ENCODE measurements at regions not wholly inside any gene's neighbourhood (a gene's known extent, or its start where the extent isn't known, plus 50 kb on each side); places are given as distances from the start of the nearest gene placed in this dataset.
"Not testable (repeated sequence)": the region's sequence is repeated elsewhere in the genome, so short reads cannot be mapped to it uniquely, and the experiment has no call there.

DNA sequence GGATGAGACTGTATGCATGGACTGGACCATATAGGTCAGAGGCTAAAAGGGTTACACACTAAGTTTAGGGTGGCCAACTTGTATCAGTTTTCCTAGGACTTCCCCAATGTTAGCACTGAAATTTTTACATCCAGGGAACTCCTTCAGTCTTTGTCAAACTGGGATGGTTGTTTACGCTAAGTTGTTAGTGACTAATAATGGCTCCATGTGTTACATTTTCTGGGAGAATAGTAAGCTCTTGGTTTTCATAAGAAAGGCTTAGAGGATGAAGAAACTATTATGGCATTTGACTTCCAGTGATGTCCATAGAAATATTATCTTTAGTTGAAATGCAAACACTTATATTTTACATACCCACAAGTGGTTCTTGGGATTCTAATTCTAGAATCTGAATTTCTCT, 57.9 kb upstream of the ST3GAL6 start:
- no peak for DNase-seq (ENCODE audit: low spot score)

DNA sequence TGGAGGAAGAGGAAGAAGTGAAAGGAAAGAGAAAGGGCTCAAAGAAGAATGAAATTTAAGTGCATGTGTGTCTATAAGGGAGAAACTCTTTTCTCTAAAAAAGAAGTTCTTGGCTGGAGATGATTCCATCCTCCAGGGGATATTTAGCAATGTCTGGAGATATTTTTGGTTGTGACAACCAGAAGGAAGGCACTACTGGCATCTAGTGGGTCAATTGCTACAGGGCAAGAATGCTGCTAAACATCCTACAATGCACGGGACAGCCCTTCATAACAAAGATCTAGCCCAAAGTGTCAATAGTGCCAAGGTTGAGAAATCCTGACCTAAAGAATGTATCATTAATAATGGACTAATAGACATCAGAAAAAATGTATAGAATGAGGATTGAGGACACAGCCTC, 57.4 kb upstream of the ST3GAL6 start:
- DNase-seq (ENCODE audit: low spot score): no peak

GRCh38 chr3:98708681-98709080, 54.5 kb upstream of the ST3GAL6 start:
- not testable (repeated sequence) for DNase-seq (ENCODE audit: low spot score)

DNA sequence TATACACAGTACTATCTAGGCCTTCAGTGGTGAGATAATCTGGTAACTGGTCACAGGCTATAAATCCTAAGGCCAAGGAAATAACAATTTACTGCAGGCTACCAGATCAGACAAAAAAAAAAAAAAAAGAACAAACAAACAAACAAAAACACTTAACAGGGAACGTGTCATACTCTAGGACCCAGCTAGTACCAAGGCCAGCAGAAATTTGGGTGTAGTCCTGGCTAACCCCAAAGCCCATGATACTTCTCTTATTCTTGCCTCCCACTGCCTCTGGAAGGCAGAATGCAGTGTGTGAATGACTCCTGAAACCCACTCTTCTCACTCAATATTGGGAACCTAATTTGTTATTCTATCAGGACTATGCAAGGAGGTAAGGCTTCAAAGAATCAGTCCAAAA, 53.7 kb upstream of the ST3GAL6 start:
- no peak for DNase-seq (ENCODE audit: low spot score)

DNA sequence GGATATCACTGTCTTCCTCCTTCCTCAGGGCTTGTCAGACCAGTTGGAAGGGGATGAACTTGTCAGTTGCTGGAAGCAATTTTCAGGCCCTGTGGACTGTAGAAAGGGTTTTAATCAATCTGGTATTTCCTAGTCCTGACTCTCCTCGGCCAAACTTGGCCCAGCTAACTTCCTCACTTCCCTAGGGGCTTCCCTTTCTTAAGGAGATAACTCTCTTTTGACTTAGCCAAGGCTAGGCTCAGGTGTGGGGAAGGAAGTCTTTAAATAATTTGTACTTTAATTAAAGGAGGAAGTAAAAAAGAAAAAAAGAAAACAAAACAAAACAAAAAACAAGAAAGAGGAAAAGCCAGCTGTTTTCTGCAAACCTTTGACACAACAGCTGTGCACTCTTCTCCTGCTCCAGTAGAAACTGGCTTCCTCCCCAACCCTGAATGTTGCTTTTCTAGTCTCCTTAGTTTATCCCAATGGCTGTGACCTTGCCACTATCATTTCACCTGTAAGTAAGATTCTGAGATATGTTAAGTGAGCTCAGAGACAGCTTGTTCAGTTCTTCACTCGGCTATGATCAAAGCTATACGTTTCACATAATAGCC, 53.0 kb upstream of the ST3GAL6 start:
- no peak for DNase-seq (ENCODE audit: low spot score)

GRCh38 chr3:98711426-98711825, 51.7 kb upstream of the ST3GAL6 start:
- DNase-seq (ENCODE audit: low spot score): no peak

- DNase-seq (ENCODE audit: low spot score): no peak
Observed at GRCh38 chr3:98712726-98713125, 50.4 kb upstream of the ST3GAL6 start.

DNA sequence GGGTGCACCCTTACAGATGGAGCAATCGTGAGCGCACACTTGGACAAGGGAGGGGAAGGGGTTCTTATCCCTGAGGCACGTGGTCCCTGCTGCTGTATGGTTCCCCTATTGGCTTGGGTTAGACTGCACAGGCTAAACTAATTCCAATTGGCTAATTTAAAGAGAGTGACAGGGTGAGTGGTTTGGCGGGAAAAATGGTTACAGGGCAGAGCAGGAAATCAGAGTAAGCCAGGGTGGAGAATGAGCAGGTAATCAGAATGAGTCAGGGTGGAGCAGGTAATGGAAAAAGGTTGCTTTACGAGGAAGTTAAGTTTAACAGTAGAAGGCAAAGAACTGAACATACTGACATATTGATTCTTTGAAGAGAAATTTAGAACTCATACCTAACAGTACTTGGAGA, 49.8 kb upstream of the ST3GAL6 start:
- DNase-seq (ENCODE audit: low spot score): not testable (repeated sequence)
